Liver (tissue), 7 donors: ENCODE measurements at regions not wholly inside any gene's neighbourhood (a gene's known extent, or its start where the extent isn't known, plus 50 kb on each side); places are given as distances from the start of the nearest gene placed in this dataset.

Experiments used
- DNase-seq: peaks from one replicate; pipeline ENCODE4 v3.0.0-alpha.2; 2017; ENCODE audit warnings: low spot score
- H3K27ac ChIP-seq, 2 donors: one replicate each; pipeline ENCODE4 v1.7.0; 2013; ENCODE audit warnings: inconsistent platforms in 2 of 2, low read length in 2 of 2, control low read depth in 1 of 2, low read depth in 1 of 2, mild to moderate bottlenecking in 1 of 2
- H3K27me3 ChIP-seq, 4 donors: one replicate each; pipeline versions ENCODE4 v1.6.1 to v1.7.0; 2013; ENCODE audit warnings: low read length in 3 of 4, inconsistent platforms in 1 of 4, mild to moderate bottlenecking in 1 of 4, moderate library complexity in 1 of 4; ENCODE audit not compliant: control insufficient read depth in 4 of 4, insufficient read depth in 4 of 4
- H3K36me3 ChIP-seq, 4 donors: one replicate each; pipeline versions ENCODE4 v1.6.1 to v1.7.0; 2013; ENCODE audit warnings: low read length in 3 of 4, mild to moderate bottlenecking in 3 of 4, low read depth in 1 of 4, moderate library complexity in 1 of 4; ENCODE audit not compliant: control insufficient read depth in 4 of 4, insufficient read depth in 3 of 4
- H3K4me1 ChIP-seq, 4 donors: one replicate each; pipeline versions ENCODE4 v1.6.1 to v1.7.0; 2013; ENCODE audit warnings: low read length in 3 of 4, mild to moderate bottlenecking in 3 of 4, moderate library complexity in 1 of 4; ENCODE audit not compliant: control insufficient read depth in 4 of 4, insufficient read depth in 4 of 4
- H3K4me3 ChIP-seq, 3 donors: one replicate each; pipeline versions ENCODE4 v1.6.1 to v1.7.0; 2013; ENCODE audit warnings: low read length in 3 of 3, control low read depth in 1 of 3, low read depth in 1 of 3, mild to moderate bottlenecking in 1 of 3
- H3K9ac ChIP-seq, 2 donors: one replicate each; pipeline ENCODE4 v1.7.0; 2013; ENCODE audit warnings: low read length in 2 of 2, mild to moderate bottlenecking in 2 of 2, moderate library complexity in 2 of 2, control low read depth in 1 of 2, low read depth in 1 of 2
- H3K9me3 ChIP-seq, 4 donors: one replicate each; pipeline versions ENCODE4 v1.6.1 to v1.7.0; 2013; ENCODE audit warnings: low read length in 3 of 4; ENCODE audit not compliant: control insufficient read depth in 4 of 4
- EGR1 ChIP-seq, 2 donors: IDR thresholded peaks; 2 replicates each; pipeline ENCODE4 v1.6.1; 2016 to 2018; ENCODE audit warnings: antibody characterized with exemption in 2 of 2, low read depth in 2 of 2
- FOXA2 ChIP-seq: IDR thresholded peaks from 2 replicates; pipeline ENCODE4 v1.6.1; 2016; ENCODE audit warnings: antibody characterized with exemption
- GABPA ChIP-seq, 2 donors: IDR thresholded peaks in 1 of 2; conservative IDR thresholded peaks in 1 of 2; 2 replicates each; pipeline ENCODE4 v1.6.1; 2016; ENCODE audit warnings: antibody characterized with exemption in 2 of 2, mild to moderate bottlenecking in 1 of 2, moderate library complexity in 1 of 2
- HNF4A ChIP-seq, 2 donors: conservative IDR thresholded peaks; 2 replicates each; pipeline ENCODE4 v1.6.1; 2016; ENCODE audit warnings: antibody characterized with exemption in 2 of 2, mild to moderate bottlenecking in 2 of 2
- JUND ChIP-seq, 2 donors: IDR thresholded peaks; 2 replicates each; pipeline ENCODE4 v1.6.1; 2016; ENCODE audit warnings: antibody characterized with exemption in 2 of 2
- NR2F2 ChIP-seq: IDR thresholded peaks from 2 replicates; pipeline ENCODE4 v1.6.1; 2016; ENCODE audit warnings: antibody characterized with exemption
- WGBS: extraction: QIAGEN DNeasy Blood & Tissue Kit; methylation state at CpG from one replicate; pipeline ENCODE4 v1.1.7; 2013; 5-methylcytosine and 5-hydroxymethylcytosine counted together
- TF ChIP-seq, protein P1 (sequence below): IDR thresholded peaks from 2 replicates; pipeline ENCODE4 v1.6.1; 2016; ENCODE audit warnings: antibody characterized with exemption
- TF ChIP-seq, protein P2 (sequence below): IDR thresholded peaks from 2 replicates; pipeline ENCODE4 v1.6.1; 2016; ENCODE audit warnings: antibody characterized with exemption
- donor health status: healthy.
- donor health status: healthy.
- donor health status: healthy.
- donor health status: healthy.

DNA sequence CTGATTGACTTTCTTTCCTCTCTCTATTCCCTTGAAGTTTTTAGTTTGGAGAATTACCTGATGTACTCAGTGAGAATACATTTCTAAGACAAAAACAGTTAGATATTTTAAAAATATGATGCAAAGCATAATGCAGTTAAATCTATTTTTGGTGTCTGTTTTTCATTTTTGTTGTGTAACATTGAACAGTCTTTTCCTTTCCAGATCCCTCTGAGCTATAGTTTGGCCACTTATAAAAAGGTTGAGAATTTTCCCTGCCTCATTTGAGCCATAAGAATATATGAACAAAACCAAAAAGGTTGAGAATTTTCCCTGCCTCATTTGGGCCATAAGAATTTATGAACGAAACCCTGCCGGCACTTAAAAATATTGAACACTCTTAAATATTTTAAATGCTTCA, 57.0 kb upstream of the IPO5 start:
- 95% methylated on average over 2 of the region's 2 CpGs for WGBS
- Histone ChIP-seq H3K9me3 (peaks cover 0 to 3% (median 0%) of the 10 kb centered on the region in 4 donors), H3K36me3 (no peaks in the 10 kb centered on the region), H3K9ac (no peak overlapping the region), H3K27ac (no peak overlapping the region), H3K4me3 (no peak overlapping the region), H3K27me3 (no peaks in the 10 kb centered on the region), H3K4me1 (peaks cover 0 to 4% (median 2%) of the 10 kb centered on the region in 4 donors)
- TF ChIP-seq, protein P1, sequence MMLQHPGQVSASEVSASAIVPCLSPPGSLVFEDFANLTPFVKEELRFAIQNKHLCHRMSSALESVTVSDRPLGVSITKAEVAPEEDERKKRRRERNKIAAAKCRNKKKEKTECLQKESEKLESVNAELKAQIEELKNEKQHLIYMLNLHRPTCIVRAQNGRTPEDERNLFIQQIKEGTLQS = no peak
- TF ChIP-seq GABPA (IDR thresholded peaks at IDR 0.05 in 1 of 2, conservative IDR thresholded peaks at IDR 0.05 in 1 of 2) (no peak), JUND (IDR thresholded peaks at IDR 0.05) (no peak), FOXA2 (no peak)
- TF ChIP-seq, protein P2, sequence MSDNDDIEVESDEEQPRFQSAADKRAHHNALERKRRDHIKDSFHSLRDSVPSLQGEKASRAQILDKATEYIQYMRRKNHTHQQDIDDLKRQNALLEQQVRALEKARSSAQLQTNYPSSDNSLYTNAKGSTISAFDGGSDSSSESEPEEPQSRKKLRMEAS = no peak
- DNase-seq = no peak

DNA sequence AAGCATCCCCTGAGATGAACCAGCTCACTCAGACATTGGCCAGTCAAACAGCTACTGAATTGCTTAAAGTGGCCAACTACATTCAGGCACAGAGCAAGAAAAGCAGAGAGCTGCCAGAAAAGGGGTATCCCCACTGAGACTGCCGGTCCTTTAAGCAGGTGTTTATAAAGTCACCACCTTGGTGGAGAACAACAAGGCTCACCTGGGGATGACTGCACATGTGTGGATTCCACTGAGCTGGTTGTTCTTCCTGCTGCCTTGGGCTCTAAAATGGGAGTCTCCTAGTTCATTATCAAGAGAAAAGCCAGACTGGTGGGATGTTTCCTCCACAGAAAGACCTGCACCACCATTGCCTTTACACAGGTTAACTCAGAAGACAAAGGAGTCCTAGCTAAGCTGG, 51.8 kb upstream of the IPO5 start:
- WGBS = 89% methylated on average over 1 of the region's 1 CpG
- TF ChIP-seq, protein P1 = no peak
- TF ChIP-seq EGR1 (IDR thresholded peaks at IDR 0.05; ENCODE audit: low read depth in 2 of 2) = no peak
- no peak for TF ChIP-seq HNF4A (conservative IDR thresholded peaks at IDR 0.05)
- TF ChIP-seq NR2F2 = no peak

More for the DNA sequence above, 51.8 kb upstream of the IPO5 start:
- Histone ChIP-seq H3K27me3 (no peaks in the 10 kb centered on the region), H3K9ac (no peak overlapping the region), H3K9me3 (no peaks in the 10 kb centered on the region), H3K4me3 (no peak overlapping the region), H3K27ac (no peak overlapping the region), H3K36me3 (no peaks in the 10 kb centered on the region), H3K4me1 (peaks cover 0 to 4% (median 2%) of the 10 kb centered on the region in 4 donors)
- DNase-seq = no peak
